Gastroesophageal sphincter (tissue), 3 donors: ENCODE measurements at regions not wholly inside any gene's neighbourhood (a gene's known extent, or its start where the extent isn't known, plus 50 kb on each side); places are given as distances from the start of the nearest gene placed in this dataset.

ENCODE experiments used
- EP300 ChIP-seq: sonication (generic); formaldehyde crosslinking; IDR thresholded peaks from one replicate; pipeline ENCODE4 v1.6.1; 2017; ENCODE audit warnings: antibody characterized with exemption, mild to moderate bottlenecking
- POLR2A ChIP-seq, 2 donors: fragments of 450-650 bp; IDR thresholded peaks; one replicate each; pipeline ENCODE4 v1.6.1; 2017; ENCODE audit warnings: antibody characterized with exemption in 2 of 2, mild to moderate bottlenecking in 2 of 2, moderate library complexity in 1 of 2
- POLR2AphosphoS5 ChIP-seq: sonication (generic); formaldehyde crosslinking; IDR thresholded peaks from one replicate; pipeline ENCODE4 v1.6.1; 2017; ENCODE audit warnings: antibody characterized with exemption
- TF ChIP-seq, protein P1 (sequence below), 4 experiments: fragments of 200-600 bp in 2 of 4; fragments of 450-650 bp in 2 of 4; sonication (generic) in 1 of 4; IDR thresholded peaks; one replicate each; pipeline ENCODE4 v1.5.1; 2017 to 2019; ENCODE audit warnings: antibody characterized with exemption in 4 of 4, mild to moderate bottlenecking in 2 of 4, moderate library complexity in 2 of 4

DNA sequence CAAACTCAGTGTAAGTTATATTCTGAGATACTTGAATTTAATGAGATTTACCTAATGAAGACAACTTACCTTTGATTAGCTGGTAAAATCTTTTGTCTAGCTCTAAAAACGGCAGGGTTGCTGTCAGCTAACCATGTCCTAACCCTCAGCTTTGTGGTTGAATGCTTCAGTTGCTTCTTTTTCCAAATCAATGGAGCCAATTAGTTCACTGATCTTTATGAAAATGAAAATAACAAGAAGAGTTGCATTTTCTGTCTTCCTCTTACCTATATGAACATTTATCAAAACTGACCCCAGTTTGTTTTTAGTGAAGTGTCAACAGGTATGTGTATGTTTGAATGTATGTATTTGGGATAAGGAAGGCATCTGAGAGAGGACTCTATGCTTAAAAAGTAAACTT lies 253.1 kb upstream of the MTPN start:
- TF ChIP-seq EP300 (no peak), POLR2A (IDR thresholded peaks at IDR 0.05) (no peak), POLR2AphosphoS5 (no peak)
- TF ChIP-seq, protein P1, sequence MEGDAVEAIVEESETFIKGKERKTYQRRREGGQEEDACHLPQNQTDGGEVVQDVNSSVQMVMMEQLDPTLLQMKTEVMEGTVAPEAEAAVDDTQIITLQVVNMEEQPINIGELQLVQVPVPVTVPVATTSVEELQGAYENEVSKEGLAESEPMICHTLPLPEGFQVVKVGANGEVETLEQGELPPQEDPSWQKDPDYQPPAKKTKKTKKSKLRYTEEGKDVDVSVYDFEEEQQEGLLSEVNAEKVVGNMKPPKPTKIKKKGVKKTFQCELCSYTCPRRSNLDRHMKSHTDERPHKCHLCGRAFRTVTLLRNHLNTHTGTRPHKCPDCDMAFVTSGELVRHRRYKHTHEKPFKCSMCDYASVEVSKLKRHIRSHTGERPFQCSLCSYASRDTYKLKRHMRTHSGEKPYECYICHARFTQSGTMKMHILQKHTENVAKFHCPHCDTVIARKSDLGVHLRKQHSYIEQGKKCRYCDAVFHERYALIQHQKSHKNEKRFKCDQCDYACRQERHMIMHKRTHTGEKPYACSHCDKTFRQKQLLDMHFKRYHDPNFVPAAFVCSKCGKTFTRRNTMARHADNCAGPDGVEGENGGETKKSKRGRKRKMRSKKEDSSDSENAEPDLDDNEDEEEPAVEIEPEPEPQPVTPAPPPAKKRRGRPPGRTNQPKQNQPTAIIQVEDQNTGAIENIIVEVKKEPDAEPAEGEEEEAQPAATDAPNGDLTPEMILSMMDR (IDR thresholded peaks at IDR 0.05): no peak
